ENCODE measurements at regions not wholly inside any gene's neighbourhood (a gene's known extent, or its start where the extent isn't known, plus 50 kb on each side); places are given as distances from the start of the nearest gene placed in this dataset.

DNA sequence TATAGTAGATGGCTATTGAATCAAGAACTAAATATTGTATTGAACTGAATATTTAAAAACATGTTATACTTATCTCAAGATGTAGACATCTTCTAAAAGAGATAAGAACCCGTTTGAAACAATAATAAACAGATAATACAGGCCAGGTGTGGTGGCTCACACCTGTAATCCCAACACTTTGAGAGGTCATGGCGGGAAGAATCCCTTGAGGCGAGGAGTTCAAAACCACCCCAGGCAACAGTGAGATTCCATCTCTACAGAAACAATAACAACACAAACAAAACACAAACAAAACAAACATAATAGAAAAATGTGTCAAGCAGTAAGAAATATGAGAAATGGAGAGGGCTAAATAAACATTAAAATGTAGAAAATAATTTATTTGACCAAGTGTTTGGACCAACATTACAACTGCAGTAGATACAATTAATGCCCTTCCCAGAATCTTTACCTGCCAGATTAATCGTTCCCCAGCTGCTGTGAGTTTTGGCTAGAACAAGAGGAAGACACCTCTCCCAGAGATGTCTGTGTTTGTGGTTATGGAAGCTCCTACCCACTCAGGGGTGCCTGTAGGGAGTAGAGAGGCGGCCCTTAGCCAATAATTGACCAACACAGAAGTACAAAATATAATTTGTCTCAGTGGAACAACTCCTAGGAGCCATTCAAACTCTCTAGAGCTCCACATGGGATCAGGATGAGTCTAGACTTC is 111.9 kb upstream of the AGTR1 start:
- no peak for DNase-seq (ENCODE audit: low spot score)

DNA sequence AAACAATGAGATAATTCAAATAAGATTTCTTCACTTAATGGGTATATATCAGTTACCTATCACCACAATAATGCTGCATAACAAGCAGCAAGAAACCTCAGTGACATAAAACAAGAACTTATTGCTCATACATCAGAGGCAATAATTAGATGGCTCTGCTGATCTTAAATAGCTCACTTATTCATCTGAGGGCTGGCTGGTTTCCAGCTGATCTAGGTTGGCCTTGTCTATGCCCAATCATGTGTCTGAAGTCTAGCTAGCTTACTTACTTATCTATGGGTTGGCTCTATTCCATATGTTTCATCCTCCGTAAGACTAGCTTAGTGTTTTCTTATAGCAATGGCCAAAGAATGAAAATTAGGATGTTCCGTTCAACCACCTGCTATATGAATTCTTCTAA is 109.4 kb upstream of the AGTR1 start:
- DNase-seq (ENCODE audit: low spot score) = no peak

DNA sequence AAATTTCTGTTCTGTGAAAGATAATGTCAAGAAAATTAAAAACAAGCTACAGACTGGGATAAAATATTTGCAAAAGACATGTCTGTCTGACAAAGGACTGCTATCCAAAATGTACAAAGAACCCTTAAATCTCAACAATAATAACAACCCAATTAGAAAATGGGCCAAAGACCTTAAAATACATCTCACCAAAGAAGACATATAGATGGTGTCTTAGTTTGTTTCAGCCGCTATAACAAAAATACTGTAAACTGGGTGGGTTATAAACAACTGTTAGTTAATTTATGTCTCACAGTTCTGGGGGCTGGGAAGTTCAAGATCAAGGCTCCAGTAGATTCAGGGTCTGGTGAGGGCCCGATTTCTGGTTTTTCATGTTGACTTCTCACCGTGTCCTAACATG is 106.2 kb upstream of the AGTR1 start:
- no peak for DNase-seq (ENCODE audit: low spot score)

DNA sequence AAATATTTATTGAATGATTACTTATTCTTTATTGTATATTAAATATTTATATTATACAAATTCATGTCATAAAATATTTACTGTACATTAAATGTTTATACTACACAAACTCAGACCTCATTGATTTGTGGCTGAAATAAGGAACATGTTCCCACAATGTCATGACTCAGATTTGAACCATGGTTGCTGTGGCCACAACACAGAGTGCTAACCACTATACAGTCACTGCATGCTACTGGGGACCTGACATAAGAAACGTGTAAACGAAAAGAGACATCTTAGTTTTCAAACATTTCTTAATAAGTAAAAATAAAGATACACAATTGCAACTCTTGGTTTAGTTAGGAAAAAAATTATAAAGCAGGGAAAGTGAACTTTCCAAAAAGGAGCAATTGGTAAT is 99.1 kb upstream of the AGTR1 start:
- DNase-seq (ENCODE audit: low spot score) = no peak

DNA sequence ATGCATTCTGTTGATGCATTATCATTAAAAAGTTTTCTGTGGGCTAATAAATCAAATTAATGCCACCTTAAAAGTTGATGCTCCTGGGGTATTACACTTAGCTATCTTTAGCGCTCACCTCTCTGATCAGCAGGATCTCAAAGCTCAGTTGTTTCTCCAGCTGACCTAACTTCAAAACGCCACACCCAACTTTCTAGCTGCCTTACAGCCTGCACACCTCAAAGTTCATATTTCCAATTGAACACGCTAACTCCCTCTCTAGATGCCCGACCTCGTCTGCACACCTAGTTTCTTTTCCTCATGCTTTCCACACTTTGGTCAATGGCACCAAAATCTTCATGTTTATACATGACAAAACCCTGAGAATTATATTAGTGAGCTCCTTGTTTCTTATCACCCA is 98.2 kb upstream of the AGTR1 start:
- DNase-seq (ENCODE audit: low spot score) = no peak

DNA sequence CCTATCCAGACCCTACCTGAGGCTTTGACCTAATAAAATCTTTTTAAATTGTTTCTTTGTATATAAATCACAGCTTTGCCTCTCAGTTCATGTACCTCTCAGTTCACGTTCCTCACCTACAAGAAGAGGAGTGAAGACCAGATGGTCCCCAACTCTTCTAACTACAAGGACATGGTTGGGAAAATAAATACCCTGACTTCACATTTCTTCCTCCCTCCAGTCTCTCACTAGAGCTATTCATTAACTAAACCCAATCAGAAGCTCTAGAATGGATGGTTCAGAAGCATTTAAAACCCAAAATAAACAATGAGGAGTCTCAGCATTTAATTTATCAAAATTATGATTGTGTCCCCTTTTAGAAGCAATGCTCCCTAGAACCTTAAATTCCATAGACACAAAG is 97.3 kb upstream of the AGTR1 start:
- DNase-seq (ENCODE audit: low spot score) = no peak

DNA sequence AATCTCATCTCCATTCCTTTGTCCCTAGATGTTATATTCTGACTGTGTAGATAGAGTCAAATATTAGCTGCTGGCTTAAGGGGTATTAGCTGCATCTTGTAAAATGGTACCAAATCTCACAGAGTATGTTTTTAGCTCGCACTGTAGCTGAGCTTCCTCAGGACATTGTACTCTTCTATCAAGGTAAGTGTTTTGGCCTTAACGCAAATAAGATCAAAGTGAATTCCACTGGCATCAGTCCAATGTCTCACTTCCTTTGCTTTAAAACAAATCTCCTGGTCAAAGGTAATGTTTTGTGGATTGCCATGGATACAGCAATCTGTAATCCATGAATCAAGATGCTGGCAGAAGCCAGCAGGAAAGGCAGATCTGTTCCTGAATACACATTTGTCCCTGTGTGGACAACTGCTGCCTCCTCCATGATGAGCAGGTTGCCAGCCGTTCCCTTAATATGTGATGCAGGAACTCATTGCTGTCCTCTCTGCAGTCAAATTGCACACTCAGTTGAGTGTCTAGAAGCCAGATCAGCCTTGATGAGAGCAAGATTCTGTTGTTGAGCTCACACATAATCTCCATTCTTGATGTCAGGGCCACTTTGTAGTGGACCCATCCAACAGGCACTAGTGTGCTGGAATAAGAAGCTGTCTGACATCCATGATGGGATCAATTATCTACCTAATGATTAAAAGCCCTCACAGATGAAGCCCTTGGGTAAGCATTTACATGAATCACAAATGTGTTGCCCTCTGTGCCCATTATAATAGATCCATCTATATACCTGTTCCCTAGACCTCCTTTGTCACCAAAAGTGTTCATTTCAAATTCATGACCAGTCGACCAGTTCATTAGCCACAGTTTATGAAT is 96.6 kb upstream of the AGTR1 start:
- DNase-seq (ENCODE audit: low spot score) = no peak

DNA sequence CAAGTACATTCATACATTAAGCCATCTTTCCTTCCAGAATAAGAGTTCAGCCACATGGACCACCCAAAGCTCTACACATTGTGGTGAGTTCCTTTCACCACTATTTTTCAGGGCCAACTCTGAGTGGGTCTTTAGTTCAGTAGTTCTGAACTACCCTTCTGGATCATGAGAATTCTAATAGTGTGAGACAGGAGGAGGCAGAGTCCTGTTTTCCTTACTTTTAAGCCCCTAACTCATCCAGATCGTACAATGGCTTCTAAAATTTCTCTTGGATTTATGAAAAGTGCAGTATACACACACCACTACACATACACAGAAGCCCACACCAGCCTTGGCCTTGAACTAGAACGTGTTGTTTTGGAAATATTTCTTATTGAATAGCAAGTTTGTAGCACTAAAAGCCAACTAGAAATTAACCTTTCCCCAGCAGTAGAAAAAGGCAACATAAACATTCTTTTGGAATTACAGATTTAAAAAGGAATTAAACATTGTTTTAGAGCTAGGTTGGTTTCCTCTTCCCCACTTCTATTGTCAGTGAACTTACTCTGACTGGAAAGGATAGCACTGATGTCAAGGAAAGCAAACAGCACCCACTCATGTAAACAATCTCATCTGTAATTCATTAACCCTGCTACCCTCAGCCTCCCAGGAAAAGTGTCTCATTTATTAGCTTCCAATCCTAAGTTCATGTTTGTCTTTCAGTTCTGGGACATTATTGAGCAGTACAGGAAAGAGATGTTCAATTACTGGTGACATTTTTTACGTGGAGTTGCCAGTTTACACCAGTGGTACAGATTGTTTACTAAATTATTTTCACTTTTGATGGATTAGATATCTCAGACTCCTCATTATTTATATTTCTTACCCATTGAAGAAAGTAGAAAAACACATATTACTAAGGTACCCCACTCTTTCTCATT is 95.7 kb upstream of the AGTR1 start:
- no peak for DNase-seq (ENCODE audit: low spot score)

DNA sequence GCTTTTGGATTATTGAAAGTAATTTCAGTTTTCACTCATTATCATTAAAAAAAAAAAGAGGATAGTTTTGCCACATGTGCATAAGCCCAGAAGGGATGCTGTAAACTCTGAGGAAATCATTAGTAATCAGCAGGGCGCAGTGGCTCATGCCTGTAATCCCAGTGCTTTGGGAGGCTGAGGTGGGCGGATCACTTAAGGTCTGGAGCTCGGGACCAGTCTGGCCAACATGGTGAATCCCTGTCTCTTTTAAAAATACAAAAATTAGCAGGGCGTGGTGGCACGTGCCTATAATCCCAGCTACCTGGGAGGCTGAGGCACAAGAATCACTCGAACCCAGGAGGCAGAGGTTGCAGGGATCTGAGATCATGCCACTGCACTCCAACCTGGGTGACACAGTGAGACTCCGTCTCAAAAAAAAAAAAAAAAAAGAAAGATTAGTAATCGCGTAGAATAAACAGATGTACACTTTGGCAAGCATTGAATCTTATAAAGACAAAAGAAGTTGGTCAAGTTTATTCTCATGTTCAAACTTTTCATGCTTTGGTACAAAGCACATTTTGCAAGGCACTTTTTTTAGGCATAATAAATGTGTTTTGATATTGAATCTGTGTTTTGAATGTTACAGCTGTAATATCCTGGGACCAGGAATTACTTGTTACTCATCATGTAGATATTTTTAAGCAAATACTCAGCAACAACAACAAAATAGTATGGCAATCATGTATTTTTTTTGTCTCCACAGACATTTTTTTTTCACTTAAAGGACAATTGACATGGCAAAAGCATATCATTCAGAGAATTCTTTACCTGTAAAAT is 93.2 kb upstream of the AGTR1 start:
- DNase-seq (ENCODE audit: low spot score) = no peak

DNA sequence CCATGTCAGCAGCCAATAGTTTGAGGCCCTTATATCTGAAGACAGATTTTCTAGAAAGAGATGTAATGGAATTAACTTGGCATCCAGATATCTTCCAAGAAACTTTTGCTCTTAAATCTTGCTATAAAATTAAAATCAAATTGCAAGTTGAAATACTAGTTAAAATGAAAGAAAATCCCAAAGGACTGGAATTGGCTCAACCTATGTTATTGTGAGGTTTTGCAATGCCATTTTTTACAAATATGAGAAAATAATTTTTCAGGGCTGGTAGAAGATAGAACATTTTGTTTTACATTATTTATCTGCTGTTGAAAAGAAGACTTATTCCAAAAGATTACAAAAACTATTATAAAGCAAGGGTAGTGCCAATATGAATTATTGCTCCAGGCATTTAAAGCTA is 92.2 kb upstream of the AGTR1 start:
- DNase-seq (ENCODE audit: low spot score) = no peak

DNA sequence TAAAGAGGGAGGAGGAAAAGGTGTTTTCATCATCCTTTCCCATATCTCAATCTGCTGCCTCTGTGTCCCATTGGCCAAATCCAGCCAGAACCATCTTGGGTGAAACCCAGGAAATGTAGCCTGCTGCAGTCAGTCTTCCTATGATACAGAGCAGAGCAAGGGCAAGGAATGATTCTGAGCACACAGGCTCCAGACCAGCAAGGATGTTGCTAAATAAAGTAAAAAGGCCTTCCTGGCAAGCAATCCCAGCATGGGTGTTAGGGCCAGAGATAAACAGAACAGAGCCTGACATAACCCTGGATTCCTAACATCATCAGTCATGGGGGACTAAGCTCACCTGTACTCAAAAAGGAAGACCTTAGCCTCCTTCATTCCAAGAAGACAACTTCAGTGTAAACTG is 90.7 kb upstream of the AGTR1 start:
- no peak for DNase-seq (ENCODE audit: low spot score)

DNA sequence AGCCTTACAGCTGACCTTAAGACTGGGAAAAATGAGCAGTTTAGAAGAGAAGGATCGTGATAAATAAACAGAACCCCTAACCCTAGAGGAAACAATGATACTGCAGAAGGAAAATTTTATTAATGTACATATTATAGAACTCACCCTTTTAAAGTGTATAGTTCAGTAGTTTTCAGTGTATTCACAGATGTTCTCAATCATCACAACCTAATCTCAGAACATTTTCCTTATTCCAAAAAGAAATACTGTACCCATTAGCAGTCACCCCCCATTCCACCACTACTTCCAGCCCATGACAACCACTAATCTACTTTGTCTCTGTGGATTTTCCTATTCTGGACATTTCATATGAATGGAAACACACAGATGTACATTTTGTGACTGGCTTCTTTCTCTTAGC is 90.2 kb upstream of the AGTR1 start:
- DNase-seq (ENCODE audit: low spot score) = no peak

DNA sequence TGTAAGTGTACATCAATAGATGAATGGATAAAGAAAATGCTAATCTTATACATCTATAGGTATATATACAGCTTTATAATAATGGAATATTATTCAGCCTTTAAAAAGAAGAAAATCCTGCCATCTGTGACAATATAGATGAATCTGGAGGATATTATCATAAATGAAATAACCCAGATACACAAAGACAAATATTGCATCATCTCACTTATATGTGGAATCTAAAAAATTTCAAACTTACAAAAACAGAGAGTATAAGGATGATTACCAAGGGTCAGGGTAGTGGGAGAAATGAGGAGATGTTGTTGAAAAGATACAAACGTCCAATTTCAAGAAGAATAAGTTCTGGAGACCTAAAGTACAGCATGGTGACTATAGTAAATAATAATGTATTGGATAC is 85.4 kb upstream of the AGTR1 start:
- DNase-seq (ENCODE audit: low spot score) = no peak

DNA sequence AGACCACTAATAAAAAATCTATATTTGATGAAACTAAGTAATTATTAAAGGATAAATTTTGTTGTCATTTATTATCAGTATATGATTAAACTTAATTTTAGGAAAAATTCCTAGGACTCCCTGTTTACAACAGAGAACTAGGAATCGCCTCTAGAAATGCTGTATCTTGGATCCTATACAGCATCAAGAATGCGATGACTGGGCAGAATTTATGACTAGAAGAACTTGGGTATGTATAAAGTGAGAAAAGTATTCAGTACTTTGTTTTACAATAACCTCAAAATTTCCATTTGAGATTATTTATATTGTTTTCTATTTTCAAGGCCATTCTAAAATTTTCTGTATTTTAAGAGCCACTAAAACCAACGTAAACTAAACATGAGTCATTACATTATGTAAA is 82.3 kb upstream of the AGTR1 start:
- no peak for DNase-seq (ENCODE audit: low spot score)

DNA sequence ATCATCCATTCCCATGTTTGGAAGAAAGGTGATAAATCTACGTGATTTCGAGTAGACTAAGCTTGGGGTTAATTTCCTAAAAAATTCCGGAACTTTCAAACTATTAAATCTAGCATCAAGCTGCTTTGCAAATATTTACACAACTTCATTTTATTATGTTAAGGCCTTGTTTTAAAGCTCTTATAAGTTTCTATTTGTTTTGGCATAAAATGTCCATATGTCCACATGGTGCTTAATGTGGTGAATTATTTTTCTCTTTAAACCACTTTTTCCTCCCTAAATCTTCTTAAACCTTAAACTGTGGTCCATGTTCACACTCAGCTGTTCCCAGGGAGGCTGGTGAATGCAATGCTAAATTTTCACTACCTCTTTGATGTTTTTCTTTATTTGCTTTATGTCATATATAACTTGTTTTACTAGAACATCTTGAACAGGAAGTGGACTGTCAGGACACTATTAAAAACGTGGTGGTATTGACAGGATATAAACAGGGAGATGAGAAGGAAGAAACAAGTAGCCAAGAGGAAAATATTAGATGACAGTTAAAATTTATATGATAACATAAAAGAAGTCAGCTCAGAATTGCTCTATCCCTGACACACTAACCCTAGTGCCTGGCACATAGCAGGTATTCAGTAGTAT is 72.5 kb upstream of the AGTR1 start:
- no peak for DNase-seq (ENCODE audit: low spot score)

DNA sequence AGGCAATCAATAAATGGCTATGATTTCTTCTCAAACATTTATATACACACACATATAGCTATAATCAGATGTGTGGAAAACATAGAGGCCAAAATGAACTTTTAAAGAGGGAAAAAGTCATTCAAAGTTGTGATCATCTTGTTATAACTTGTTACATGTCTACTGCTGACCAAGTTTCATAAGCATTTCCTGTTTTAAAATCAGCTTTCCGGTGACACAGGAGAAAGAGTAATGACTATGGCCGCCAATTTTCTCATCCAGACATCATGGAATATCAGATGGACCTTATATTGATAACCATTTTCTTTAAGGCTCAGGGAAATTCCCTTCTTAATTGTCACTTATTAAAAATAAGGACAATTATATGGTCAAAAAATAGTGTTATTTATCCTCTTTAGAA is 71.7 kb upstream of the AGTR1 start:
- no peak for DNase-seq (ENCODE audit: low spot score)

DNA sequence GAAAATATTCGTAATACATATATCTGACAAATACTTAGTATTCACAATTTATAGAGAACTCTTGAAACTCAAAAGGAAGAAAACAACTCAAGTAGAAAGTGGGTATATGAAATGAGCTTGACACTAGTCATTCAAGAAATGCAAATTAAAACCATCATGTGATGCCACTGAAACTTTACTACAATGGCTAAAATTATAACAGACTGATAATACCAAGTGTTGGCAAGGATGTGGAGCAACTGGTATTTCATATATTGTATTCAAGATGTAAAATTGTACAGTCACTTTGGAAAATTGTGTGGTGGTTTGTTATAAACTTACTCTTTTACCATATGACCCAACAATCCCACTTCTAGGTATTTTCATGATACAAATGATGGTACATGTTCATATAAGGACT is 68.7 kb upstream of the AGTR1 start:
- no peak for DNase-seq (ENCODE audit: low spot score)

DNA sequence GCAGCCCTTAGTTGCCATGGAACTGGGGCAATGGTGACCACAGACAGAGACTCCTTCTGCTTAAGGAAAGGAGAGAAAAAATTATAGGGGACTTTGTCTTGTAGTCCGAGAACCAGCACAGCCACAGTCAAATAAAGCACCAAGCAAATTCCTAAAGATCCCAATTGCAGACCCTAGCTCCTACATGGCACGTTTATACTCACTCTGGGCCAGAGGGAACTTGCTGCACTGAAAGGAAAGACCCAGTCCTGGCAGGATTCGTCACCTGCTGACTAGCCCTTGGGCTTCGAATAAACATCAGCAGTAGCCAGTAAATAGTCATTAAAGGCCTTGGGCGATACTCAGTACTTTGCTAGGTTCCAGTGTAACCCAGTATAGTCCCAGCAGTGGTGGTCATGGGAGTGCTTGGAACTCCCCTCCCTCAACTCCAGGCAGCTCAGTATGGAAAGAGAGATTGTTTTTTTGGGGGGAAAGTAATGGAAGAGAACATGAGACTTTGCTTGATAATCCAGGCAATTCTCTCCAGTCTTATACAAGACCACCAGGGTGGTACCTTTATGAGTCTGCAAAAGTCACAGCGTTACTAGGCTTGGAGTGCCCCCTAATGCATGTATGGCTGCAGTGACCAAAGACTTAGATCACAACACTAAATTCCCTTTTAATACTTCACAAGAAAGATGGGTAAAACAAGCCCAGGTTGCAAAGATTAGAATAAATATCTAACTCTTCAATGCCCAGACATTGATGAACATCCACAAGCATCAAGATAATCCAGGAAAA is 66.4 kb upstream of the AGTR1 start:
- DNase-seq (ENCODE audit: low spot score) = no peak

DNA sequence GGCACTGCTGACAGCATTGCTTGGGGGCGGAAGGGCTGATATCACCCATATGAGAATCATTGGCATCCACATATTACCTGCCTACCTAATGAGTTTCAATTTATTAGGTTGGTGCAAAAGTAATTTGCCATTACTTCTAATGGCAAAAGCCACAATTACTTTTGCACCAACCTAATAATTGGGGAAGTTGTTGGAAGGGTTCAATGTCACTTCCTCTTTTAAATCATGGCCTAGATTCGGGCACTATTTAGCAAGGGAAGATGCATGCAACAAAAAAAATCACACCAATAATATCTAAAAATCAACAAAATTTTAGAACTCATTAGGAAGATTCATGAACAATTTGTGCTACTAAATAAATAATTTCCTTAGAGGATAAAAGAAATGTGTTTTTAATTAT is 56.0 kb upstream of the AGTR1 start:
- DNase-seq (ENCODE audit: low spot score) = no peak

DNA sequence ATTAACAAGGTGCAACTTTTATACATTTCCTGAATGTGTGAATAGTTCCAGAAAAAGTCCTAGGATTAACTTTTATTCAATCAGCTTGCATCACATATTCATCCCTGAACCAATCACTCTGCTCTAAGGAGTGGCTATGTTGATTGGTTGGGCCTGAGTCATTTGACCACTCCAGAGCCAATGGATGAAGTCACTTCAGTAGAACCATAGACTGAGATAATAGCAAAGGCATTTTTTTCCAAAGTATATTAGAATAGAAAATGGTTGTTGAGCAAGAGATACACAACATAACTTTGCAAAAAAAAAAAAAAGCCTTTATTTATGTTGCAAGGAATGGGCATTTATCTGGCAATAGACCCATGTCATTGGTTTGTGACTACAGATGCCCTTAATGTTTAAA is 55.5 kb upstream of the AGTR1 start:
- no peak for DNase-seq (ENCODE audit: low spot score)

DNA sequence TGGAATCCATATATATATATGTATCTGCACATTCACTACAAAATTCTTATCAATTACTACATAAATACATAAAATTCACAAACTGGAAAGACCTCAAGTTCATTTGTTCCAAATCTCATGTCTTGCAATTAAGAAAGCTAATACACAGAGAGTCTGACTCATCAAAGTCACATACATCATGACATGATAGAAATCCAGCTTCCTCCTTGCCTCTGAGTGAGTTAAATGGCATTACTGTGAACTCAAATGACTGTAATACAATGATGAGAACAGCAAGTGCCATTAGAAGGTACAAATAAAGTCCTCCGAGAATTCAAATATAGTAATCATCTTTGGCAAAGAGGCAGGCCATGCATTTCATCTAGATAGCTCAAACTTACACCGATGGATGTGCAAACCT is 55.1 kb upstream of the AGTR1 start:
- DNase-seq (ENCODE audit: low spot score) = no peak

Measured in left forelimb (tissue), 1 donor.